IMR-90 (cell line): ENCODE measurements at regions not wholly inside any gene's neighbourhood (a gene's known extent, or its start where the extent isn't known, plus 50 kb on each side); places are given as distances from the start of the nearest gene placed in this dataset.

Source experiments
- ATAC-seq: fragments of 200-7000 bp; cut with Tn5 transposase; 2 replicates; pipeline ENCODE4 v1.9.1; 2020; ENCODE audit warnings: low read depth, mild to moderate bottlenecking, moderate library complexity
- BruUV-seq: library from RNA; stranded (reverse); fragments of 400-500 nt; replicated peaks from 2 replicates; lab custom pipeline; 2021; lab: Mats Ljungman, UMichigan
- CTCF ChIA-PET: fragments of 300-600 bp; formaldehyde crosslinking; extraction: SDS; loops from one replicate; lab custom pipeline; 2021; ENCODE audit warnings: antibody characterized with exemption; lab: Yijun Ruan, JAX
- POLR2A ChIA-PET: fragments of 300-600 bp; sonication (Branson Sonifier 250); formaldehyde crosslinking; loops from one replicate; lab custom pipeline; 2022; ENCODE audit warnings: antibody characterized with exemption; ENCODE audit not compliant: unreplicated experiment; lab: Charles Lee
- DNase-seq: peaks from one replicate; pipeline ENCODE4 v3.0.0; 2013
- H2AFZ ChIP-seq: replicated peaks from 2 replicates; pipeline ENCODE3; 2013; ENCODE audit warnings: low read length, mild to moderate bottlenecking; ENCODE audit not compliant: poor library complexity
- H2AK5ac ChIP-seq: 2 replicates; pipeline ENCODE4 v1.6.1; 2013; ENCODE audit warnings: low read depth, low read length, inconsistent platforms
- H2AK9ac ChIP-seq: replicated peaks from 2 replicates; pipeline ENCODE3; 2013; ENCODE audit warnings: mild to moderate bottlenecking, low read depth, low read length, moderate library complexity; ENCODE audit not compliant: poor library complexity
- H2BK120ac ChIP-seq: 2 replicates; pipeline ENCODE4 v1.6.1; 2013; ENCODE audit warnings: low read depth, low read length, inconsistent platforms
- H2BK15ac ChIP-seq: 3 replicates; pipeline ENCODE4 v1.6.1; 2013; ENCODE audit warnings: low read depth, low read length, inconsistent platforms
- H2BK20ac ChIP-seq: 2 replicates; pipeline ENCODE4 v1.6.1; 2013; ENCODE audit warnings: low read depth, mild to moderate bottlenecking, inconsistent platforms, low read length, moderate library complexity
- H2BK5ac ChIP-seq: 2 replicates; pipeline ENCODE4 v1.6.1; 2013; ENCODE audit warnings: mild to moderate bottlenecking, low read depth, low read length, inconsistent platforms; ENCODE audit not compliant: poor library complexity, severe bottlenecking
- H3K14ac ChIP-seq: replicated peaks from 2 replicates; pipeline ENCODE4 v1.6.1; 2013; ENCODE audit warnings: low read depth, low read length, inconsistent platforms
- H3K18ac ChIP-seq: 2 replicates; pipeline ENCODE4 v1.6.1; 2013; ENCODE audit warnings: low read depth, low read length, control low read depth
- H3K23ac ChIP-seq: 2 replicates; pipeline ENCODE4 v1.6.1; 2013; ENCODE audit warnings: low read depth, low read length, inconsistent platforms
- H3K27ac ChIP-seq: 2 replicates; pipeline ENCODE4 v1.5.1; 2013; ENCODE audit warnings: mild to moderate bottlenecking, control low read depth, low read length; ENCODE audit not compliant: insufficient read depth
- H3K27me3 ChIP-seq: 2 replicates; pipeline ENCODE4 v1.6.1; 2013; ENCODE audit warnings: low read length; ENCODE audit not compliant: control insufficient read depth, insufficient read depth
- H3K36me3 ChIP-seq: 2 replicates; pipeline ENCODE4 v1.6.1; 2013; ENCODE audit warnings: low read length, mixed read lengths; ENCODE audit not compliant: control insufficient read depth, insufficient read depth
- H3K4ac ChIP-seq: 2 replicates; pipeline ENCODE4 v1.6.1; 2013; ENCODE audit warnings: low read depth, low read length, inconsistent platforms
- H3K4me1 ChIP-seq: 2 replicates; pipeline ENCODE4 v1.6.1; 2013; ENCODE audit warnings: low read length, mixed read lengths; ENCODE audit not compliant: control insufficient read depth, insufficient read depth
- H3K4me2 ChIP-seq: 2 replicates; pipeline ENCODE4 v1.6.1; 2013; ENCODE audit warnings: low read depth, mild to moderate bottlenecking, control low read depth, low read length, moderate library complexity
- H3K4me3 ChIP-seq: 2 replicates; pipeline ENCODE4 v1.5.1; 2013; ENCODE audit warnings: low read depth, mild to moderate bottlenecking, control low read depth, low read length, moderate library complexity; ENCODE audit not compliant: insufficient read depth
- H3K56ac ChIP-seq: 2 replicates; pipeline ENCODE4 v1.6.1; 2013; ENCODE audit warnings: low read length, inconsistent platforms; ENCODE audit not compliant: insufficient read depth; ENCODE audit errors: extremely low read depth
- H3K79me1 ChIP-seq, 2 experiments: 2 replicates each; pipeline ENCODE4 v1.6.1; 2013; ENCODE audit warnings: low read length in 2 of 2, inconsistent platforms in 1 of 2, low read depth in 1 of 2
- H3K9ac ChIP-seq: 2 replicates; pipeline ENCODE4 v1.6.1; 2013; ENCODE audit warnings: low read depth, low read length, control low read depth
- H3K9me1 ChIP-seq: 2 replicates; pipeline ENCODE4 v1.6.1; 2013; ENCODE audit warnings: low read length, inconsistent platforms; ENCODE audit not compliant: insufficient read depth
- H3K9me3 ChIP-seq: 2 replicates; pipeline ENCODE4 v1.6.1; 2013; ENCODE audit warnings: low read length; ENCODE audit not compliant: control insufficient read depth, insufficient read depth
- H4K20me1 ChIP-seq: 2 replicates; pipeline ENCODE4 v1.6.1; 2013; ENCODE audit warnings: low read length, inconsistent platforms; ENCODE audit not compliant: insufficient read depth
- H4K5ac ChIP-seq: 2 replicates; pipeline ENCODE4 v1.6.1; 2013; ENCODE audit warnings: mild to moderate bottlenecking, low read depth, low read length, control low read depth
- H4K8ac ChIP-seq, 2 experiments: 2 replicates each; pipeline ENCODE4 v1.6.1; 2013; ENCODE audit warnings: low read depth in 2 of 2, low read length in 2 of 2, control low read depth in 1 of 2, inconsistent platforms in 1 of 2
- H4K91ac ChIP-seq: 2 replicates; pipeline ENCODE4 v1.6.1; 2013; ENCODE audit warnings: low read depth, low read length, inconsistent platforms; ENCODE audit not compliant: insufficient read depth
- MXI1 ChIP-seq: IDR thresholded peaks from 2 replicates; pipeline ENCODE4 v1.6.1; 2012; ENCODE audit warnings: low read depth, mild to moderate bottlenecking, low read length, moderate library complexity, borderline replicate concordance
- RCOR1 ChIP-seq: IDR thresholded peaks from 2 replicates; pipeline ENCODE4 v1.6.1; 2012; ENCODE audit warnings: mild to moderate bottlenecking, low read length, improper control_type of control experiment; ENCODE audit not compliant: insufficient replicate concordance
- WGBS, 2 experiments: methylation state at CpG; one replicate each; pipeline versions ENCODE4 v1.1.5 to v1.1.7; 2013; ENCODE audit warnings: missing lambda C conversion rate in 2 of 2; ENCODE audit not compliant: insufficient read length in 1 of 2; ENCODE audit errors: extremely low coverage in 2 of 2; 5-methylcytosine and 5-hydroxymethylcytosine counted together
- dilution Hi-C: fragments of 300-500 bp; cut with HindIII; formaldehyde crosslinking; loops from one replicate; pipeline ENCODE4 v1.14.3; 2018; ENCODE audit warnings: low sequenced_read_pairs; ENCODE audit not compliant: unreplicated experiment
- in situ Hi-C: fragments of 300-500 bp; cut with MboI; formaldehyde crosslinking; loops from 3 replicates; pipeline ENCODE4 v1.14.3; 2019; ENCODE audit warnings: low sequenced_read_pairs, inconsistent platforms, mixed read lengths
- intact Hi-C: fragments of 100-400 bp; cut with micrococcal nuclease; formaldehyde crosslinking; loops from 2 replicates; pipeline ENCODE4 v1.10.0; 2022

GRCh38 chr10:21263263-21263803, 262.1 kb downstream of the SKIDA1 start:
- DNase-seq (no peak), ATAC-seq (no peak)
- no peak overlapping the region for H2BK5ac ChIP-seq
- H2BK20ac ChIP-seq = no peak overlapping the region
- H3K9ac ChIP-seq = no peak overlapping the region
- H4K5ac ChIP-seq = no peak overlapping the region
- H3K4me2 ChIP-seq = no peak overlapping the region
- no TSS peak for BruUV-seq
- H3K27me3 ChIP-seq = peaks cover 4% of the 10 kb centered on the region
- TF ChIP-seq RCOR1 = no peak
- TF ChIP-seq MXI1 = no peak
- CTCF ChIA-PET = no interaction called here
- no peaks in the 10 kb centered on the region for H3K9me1 ChIP-seq
- H2AK5ac ChIP-seq = no peak overlapping the region
- H3K27ac ChIP-seq = no peak overlapping the region
- in situ Hi-C loops (no loop called here), intact Hi-C loops (no loop called here), dilution Hi-C loops (no loop called here)
- no CpG with 5 or more reads among the region's 12 CpGs for WGBS, 2 experiments
- no peak overlapping the region for H4K91ac ChIP-seq
- H3K79me1 ChIP-seq = no peaks in the 10 kb centered on the region
- no peak overlapping the region for H3K14ac ChIP-seq
- no peak overlapping the region for H2AK9ac ChIP-seq
- H2BK120ac ChIP-seq = no peak overlapping the region
- H3K56ac ChIP-seq = no peak overlapping the region
- no peak overlapping the region for H3K4me3 ChIP-seq
- H2AFZ ChIP-seq = no peak overlapping the region
- H3K4ac ChIP-seq = no peak overlapping the region
- H2BK15ac ChIP-seq = no peak overlapping the region
- H4K20me1 ChIP-seq = no peaks in the 10 kb centered on the region
- no peak overlapping the region for H4K8ac ChIP-seq
- H3K9me3 ChIP-seq = no peaks in the 10 kb centered on the region
- H3K23ac ChIP-seq = no peak overlapping the region
- POLR2A ChIA-PET = no interaction called here
- H3K18ac ChIP-seq = no peak overlapping the region
- H3K36me3 ChIP-seq = no peaks in the 10 kb centered on the region
- H3K4me1 ChIP-seq = no peaks in the 10 kb centered on the region
